HEK293T (cell line): ENCODE measurements at regions not wholly inside any gene's neighbourhood (a gene's known extent, or its start where the extent isn't known, plus 50 kb on each side); places are given as distances from the start of the nearest gene placed in this dataset.

Experiments
- CTBP1 ChIP-seq: fragments of 450-650 bp; IDR thresholded peaks from 2 replicates; pipeline ENCODE4 v1.6.1; 2016; ENCODE audit warnings: borderline replicate concordance
- FOXM1 ChIP-seq: fragments of 450-650 bp; IDR thresholded peaks from 2 replicates; pipeline ENCODE4 v1.6.1; 2017; ENCODE audit warnings: mild to moderate bottlenecking, borderline replicate concordance
- HDGF ChIP-seq: fragments of 450-650 bp; IDR thresholded peaks from 2 replicates; pipeline ENCODE4 v1.6.1; 2017; ENCODE audit warnings: antibody characterized with exemption, borderline replicate concordance
- L3MBTL2 ChIP-seq: fragments of 450-650 bp; conservative IDR thresholded peaks from 2 replicates; pipeline ENCODE4 v1.6.1; 2016; ENCODE audit warnings: mild to moderate bottlenecking
- SP1 ChIP-seq: fragments of 450-650 bp; IDR thresholded peaks from 2 replicates; pipeline ENCODE4 v1.6.1; 2017
- SUZ12 ChIP-seq: fragments of 450-650 bp; IDR thresholded peaks from 2 replicates; pipeline ENCODE4 v1.6.1; 2016; ENCODE audit warnings: mild to moderate bottlenecking
- ZNF384 ChIP-seq: fragments of 450-650 bp; IDR thresholded peaks from 2 replicates; pipeline ENCODE4 v1.6.1; 2016

DNA sequence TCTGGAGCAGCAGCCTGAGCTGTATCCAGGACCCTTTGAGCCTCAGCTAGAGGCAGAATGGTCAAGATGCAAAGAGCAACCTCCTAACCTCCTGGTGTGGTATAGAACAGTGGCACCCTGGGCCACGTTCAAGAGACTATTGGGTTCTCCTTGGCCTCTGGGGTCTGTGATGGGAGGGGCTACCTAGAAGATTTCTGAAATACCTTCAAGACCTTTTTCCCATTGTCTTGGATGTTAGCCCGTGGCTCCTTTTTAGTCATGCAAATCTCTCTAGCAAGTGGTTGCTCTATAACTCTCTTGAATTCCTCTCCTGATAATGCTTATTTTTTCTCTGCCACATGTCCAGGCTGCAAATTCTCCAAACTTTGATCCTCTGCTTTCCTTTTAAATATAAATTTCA lies 106.3 kb upstream of the SULT1C3 start:
- TF ChIP-seq L3MBTL2, result no peak
- TF ChIP-seq ZNF384, result no peak
- no peak for TF ChIP-seq HDGF
- TF ChIP-seq SUZ12, result no peak
- no peak for TF ChIP-seq FOXM1
- no peak for TF ChIP-seq CTBP1
- TF ChIP-seq SP1, result no peak
